Body of pancreas (tissue), 4 donors: ENCODE measurements at regions not wholly inside any gene's neighbourhood (a gene's known extent, or its start where the extent isn't known, plus 50 kb on each side); places are given as distances from the start of the nearest gene placed in this dataset.
"Not testable (repeated sequence)": the region's sequence is repeated elsewhere in the genome, so short reads cannot be mapped to it uniquely, and the experiment has no call there.

ENCODE experiments used
- ATAC-seq: fragments of 150-250 bp; one replicate; pipeline ENCODE4 v1.9.1; 2016
- DNase-seq, 4 donors: peaks; one replicate each; pipeline ENCODE4 v3.0.0-alpha.2; 2019
- H3K27ac ChIP-seq, 4 donors: fragments of 200-600 bp; sonication (generic); 1 replicate in 3 of 4; 2 replicates in 1 of 4; pipeline versions ENCODE4 v1.5.1 to v1.6.1; 2016 to 2019; ENCODE audit warnings: mild to moderate bottlenecking in 1 of 4, mixed read lengths in 1 of 4, moderate library complexity in 1 of 4
- H3K27me3 ChIP-seq, 2 donors: fragments of 200-600 bp; sonication (generic); one replicate each; pipeline ENCODE4 v1.6.0; 2016; ENCODE audit warnings: mild to moderate bottlenecking in 1 of 2
- H3K36me3 ChIP-seq, 2 donors: fragments of 200-600 bp; sonication (generic); replicated peaks in 1 of 2; 2 replicates each; pipeline ENCODE4 v1.5.1; 2016; ENCODE audit warnings: low read depth in 2 of 2; ENCODE audit not compliant: insufficient read depth in 1 of 2
- H3K4me1 ChIP-seq: fragments of 200-600 bp; sonication (generic); one replicate; pipeline ENCODE4 v1.6.0; 2016
- H3K4me3 ChIP-seq, 2 donors: fragments of 200-600 bp; sonication (generic); 1 replicate in 1 of 2; 2 replicates in 1 of 2; pipeline ENCODE4 v1.5.1; 2016 to 2019
- H3K9me3 ChIP-seq, 3 donors: fragments of 200-600 bp; sonication (generic); 1 replicate in 2 of 3; 2 replicates in 1 of 3; pipeline ENCODE4 v1.5.1; 2016
- CTCF ChIP-seq, 7 experiments: fragments of 450-650 bp in 4 of 7; fragments of 200-600 bp in 3 of 7; sonication (generic) in 3 of 7; IDR thresholded peaks; one replicate each; pipeline ENCODE4 v1.5.1; 2016 to 2019; ENCODE audit warnings: antibody characterized with exemption in 7 of 7
- POLR2A ChIP-seq, 3 donors: fragments of 450-650 bp; IDR thresholded peaks; one replicate each; pipeline ENCODE4 v1.6.1; 2016; ENCODE audit warnings: antibody characterized with exemption in 3 of 3, mild to moderate bottlenecking in 2 of 3
- WGBS, 2 donors: methylation state at CpG; one replicate each; pipeline ENCODE4 v1.1.5; 2017; 5-methylcytosine and 5-hydroxymethylcytosine counted together
- intact Hi-C: fragments of 100-400 bp; cut with DNase I; formaldehyde crosslinking; loops from one replicate; pipeline ENCODE4 v1.15.1; 2023

- 3 to 7% methylated on average over 3 to 79 of the region's 91 CpGs for WGBS, 2 donors
- Histone ChIP-seq H3K27me3 (peaks cover 0 to 19% of the 10 kb centered on the region in 2 donors), H3K36me3 (no peaks in the 10 kb centered on the region), H3K27ac (no peak overlapping the region), H3K9me3 (no peaks in the 10 kb centered on the region), H3K4me1 (peaks cover 18% of the 10 kb centered on the region), H3K4me3 (no peak overlapping the region)
- DNase-seq (peak in 3 of 4 donors; percentile 10 to 16 (median 13)), ATAC-seq (no peak)
- intact Hi-C loops: no loop called here
- TF ChIP-seq POLR2A (IDR thresholded peaks at IDR 0.05) (no peak), CTCF (IDR thresholded peaks at IDR 0.05) (no peak)
Observed at GRCh38 chr20:26208296-26209091, 511.8 kb upstream of the ZNF337 start.

GRCh38 chr20:26207967-26208295, 511.3 kb upstream of the ZNF337 start:
- intact Hi-C loops, H3K27ac ChIP-seq, H3K4me3 ChIP-seq, H3K36me3 ChIP-seq, ATAC-seq, H3K9me3 ChIP-seq: not testable (repeated sequence)
- Histone ChIP-seq H3K4me1 (peaks cover 18% of the 10 kb centered on the region), H3K27me3 (peaks cover 0 to 19% of the 10 kb centered on the region in 2 donors)
- WGBS, 2 donors: 7 to 8% methylated on average over 25 to 35 of the region's 35 CpGs
- peak in 1 of 4 donors; percentile 5 for DNase-seq

- ATAC-seq (no peak), DNase-seq (no peak)
- Histone ChIP-seq H3K27me3 (peaks cover 0 to 19% of the 10 kb centered on the region in 2 donors), H3K36me3 (no peaks in the 10 kb centered on the region), H3K4me3 (no peak overlapping the region), H3K4me1 (peaks cover 18% of the 10 kb centered on the region), H3K27ac (no peak overlapping the region), H3K9me3 (no peaks in the 10 kb centered on the region)
- intact Hi-C loops: no loop called here
- 45 to 53% methylated on average over 3 of the region's 3 CpGs for WGBS, 2 donors
- TF ChIP-seq POLR2A (IDR thresholded peaks at IDR 0.05): no peak
- TF ChIP-seq CTCF (IDR thresholded peaks at IDR 0.05): no peak
Observed at GRCh38 chr20:26207237-26207966, 510.7 kb upstream of the ZNF337 start.

GRCh38 chr20:26205350-26205749, 508.7 kb upstream of the ZNF337 start:
- no peak overlapping the region for H3K4me3 ChIP-seq
- WGBS, 2 donors: 17 to 60% methylated on average over 1 of the region's 1 CpG
- TF ChIP-seq CTCF (IDR thresholded peaks at IDR 0.05) (no peak), POLR2A (IDR thresholded peaks at IDR 0.05) (no peak)
- no peaks in the 10 kb centered on the region for H3K9me3 ChIP-seq
- H3K27me3 ChIP-seq: peaks cover 0 to 19% of the 10 kb centered on the region in 2 donors
- DNase-seq: no peak
- H3K36me3 ChIP-seq: no peaks in the 10 kb centered on the region
- intact Hi-C loops: no loop called here
- no peak overlapping the region for H3K27ac ChIP-seq
- peaks cover 18% of the 10 kb centered on the region for H3K4me1 ChIP-seq
- ATAC-seq: no peak

- H3K27ac ChIP-seq, H3K9me3 ChIP-seq, DNase-seq, H3K36me3 ChIP-seq, ATAC-seq, H3K4me1 ChIP-seq, H3K27me3 ChIP-seq, H3K4me3 ChIP-seq, intact Hi-C loops: not testable (repeated sequence)
Observed at GRCh38 chr20:26201026-26201425, 504.4 kb upstream of the ZNF337 start.

GRCh38 chr20:26187329-26187728, 490.7 kb upstream of the ZNF337 start:
- DNase-seq, H3K27ac ChIP-seq, H3K27me3 ChIP-seq, H3K36me3 ChIP-seq, intact Hi-C loops, H3K4me3 ChIP-seq, ATAC-seq, H3K9me3 ChIP-seq, H3K4me1 ChIP-seq: not testable (repeated sequence)
- WGBS, 2 donors: 48 to 60% methylated on average over 3 of the region's 3 CpGs

GRCh38 chr20:26183720-26184119, 487.1 kb upstream of the ZNF337 start:
- ATAC-seq, H3K36me3 ChIP-seq, DNase-seq, H3K4me1 ChIP-seq, H3K9me3 ChIP-seq, H3K27me3 ChIP-seq, H3K4me3 ChIP-seq, intact Hi-C loops, H3K27ac ChIP-seq: not testable (repeated sequence)
- 78 to 90% methylated on average over 2 of the region's 2 CpGs for WGBS, 2 donors

GRCh38 chr20:26181364-26181763, 484.7 kb upstream of the ZNF337 start:
- ATAC-seq, H3K9me3 ChIP-seq, intact Hi-C loops, H3K36me3 ChIP-seq, H3K4me3 ChIP-seq, H3K27me3 ChIP-seq, DNase-seq, H3K27ac ChIP-seq, H3K4me1 ChIP-seq: not testable (repeated sequence)
- WGBS, 2 donors: 42 to 54% methylated on average over 2 of the region's 2 CpGs

GRCh38 chr20:26171875-26172274, 475.2 kb upstream of the ZNF337 start:
- H3K27me3 ChIP-seq, H3K36me3 ChIP-seq, DNase-seq, H3K9me3 ChIP-seq, H3K27ac ChIP-seq, intact Hi-C loops, ATAC-seq, H3K4me1 ChIP-seq, H3K4me3 ChIP-seq: not testable (repeated sequence)
